ENCODE measurements at regions not wholly inside any gene's neighbourhood (a gene's known extent, or its start where the extent isn't known, plus 50 kb on each side); places are given as distances from the start of the nearest gene placed in this dataset.

DNA sequence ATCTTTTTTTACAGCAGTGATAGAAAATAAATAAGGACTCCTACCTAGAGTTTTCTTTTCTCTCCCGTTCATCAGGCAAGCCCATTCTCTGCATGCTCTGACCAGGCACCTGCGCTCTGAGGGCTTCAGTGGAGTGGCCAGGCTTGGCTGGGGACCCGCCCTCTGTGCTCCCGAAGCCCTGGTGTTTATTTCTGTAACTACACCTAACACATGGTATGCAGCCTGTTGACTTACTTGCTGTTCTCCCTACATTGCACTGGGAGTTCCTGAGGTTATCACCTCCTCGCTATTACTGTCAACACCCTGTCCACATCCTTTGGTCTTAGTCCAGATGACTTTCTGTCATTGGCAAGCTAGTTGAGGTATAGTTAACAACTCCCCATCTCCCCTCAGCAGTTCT, 317.7 kb downstream of the LPIN1 start:
- H3K36me3 ChIP-seq: no peaks in the 10 kb centered on the region
- peak; percentile 55 for ATAC-seq
- TF ChIP-seq, protein P1, sequence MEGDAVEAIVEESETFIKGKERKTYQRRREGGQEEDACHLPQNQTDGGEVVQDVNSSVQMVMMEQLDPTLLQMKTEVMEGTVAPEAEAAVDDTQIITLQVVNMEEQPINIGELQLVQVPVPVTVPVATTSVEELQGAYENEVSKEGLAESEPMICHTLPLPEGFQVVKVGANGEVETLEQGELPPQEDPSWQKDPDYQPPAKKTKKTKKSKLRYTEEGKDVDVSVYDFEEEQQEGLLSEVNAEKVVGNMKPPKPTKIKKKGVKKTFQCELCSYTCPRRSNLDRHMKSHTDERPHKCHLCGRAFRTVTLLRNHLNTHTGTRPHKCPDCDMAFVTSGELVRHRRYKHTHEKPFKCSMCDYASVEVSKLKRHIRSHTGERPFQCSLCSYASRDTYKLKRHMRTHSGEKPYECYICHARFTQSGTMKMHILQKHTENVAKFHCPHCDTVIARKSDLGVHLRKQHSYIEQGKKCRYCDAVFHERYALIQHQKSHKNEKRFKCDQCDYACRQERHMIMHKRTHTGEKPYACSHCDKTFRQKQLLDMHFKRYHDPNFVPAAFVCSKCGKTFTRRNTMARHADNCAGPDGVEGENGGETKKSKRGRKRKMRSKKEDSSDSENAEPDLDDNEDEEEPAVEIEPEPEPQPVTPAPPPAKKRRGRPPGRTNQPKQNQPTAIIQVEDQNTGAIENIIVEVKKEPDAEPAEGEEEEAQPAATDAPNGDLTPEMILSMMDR (IDR thresholded peaks at IDR 0.05): no peak
- intact Hi-C loops (cut with DNase I): no loop called here
- H3K27me3 ChIP-seq: no peaks in the 10 kb centered on the region
- H3K4me1 ChIP-seq: no peaks in the 10 kb centered on the region
- H3K9me3 ChIP-seq: no peaks in the 10 kb centered on the region
- no peak overlapping the region for H3K27ac ChIP-seq
- no peak overlapping the region for H3K4me3 ChIP-seq
- no peak for DNase-seq

DNA sequence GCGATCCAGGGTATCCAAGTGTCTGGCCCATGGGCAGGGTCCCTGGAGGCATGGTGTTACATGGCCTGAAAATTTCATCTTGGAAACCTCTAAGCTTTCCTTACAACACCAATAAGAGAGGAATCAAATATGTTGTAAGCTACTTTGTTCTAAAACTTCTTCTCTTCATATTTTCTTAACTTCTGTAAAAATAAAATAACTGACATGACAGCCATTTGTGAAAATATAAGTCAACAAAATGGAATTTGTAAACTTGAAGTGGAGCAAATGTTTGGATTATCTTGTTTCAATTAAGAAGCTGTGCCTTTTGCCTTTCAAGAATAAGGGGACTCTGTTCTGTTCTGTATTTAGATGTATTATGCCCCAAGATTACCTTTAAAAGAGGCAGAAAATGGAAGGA, 319.7 kb downstream of the LPIN1 start:
- H3K9me3 ChIP-seq: no peaks in the 10 kb centered on the region
- intact Hi-C loops (cut with DNase I): no loop called here
- TF ChIP-seq, protein P1 (IDR thresholded peaks at IDR 0.05): no peak
- H3K4me1 ChIP-seq: no peaks in the 10 kb centered on the region
- no peak overlapping the region for H3K27ac ChIP-seq
- H3K4me3 ChIP-seq: no peak overlapping the region
- no peak for ATAC-seq
- no peak for DNase-seq
- no peaks in the 10 kb centered on the region for H3K36me3 ChIP-seq
- no peaks in the 10 kb centered on the region for H3K27me3 ChIP-seq

DNA sequence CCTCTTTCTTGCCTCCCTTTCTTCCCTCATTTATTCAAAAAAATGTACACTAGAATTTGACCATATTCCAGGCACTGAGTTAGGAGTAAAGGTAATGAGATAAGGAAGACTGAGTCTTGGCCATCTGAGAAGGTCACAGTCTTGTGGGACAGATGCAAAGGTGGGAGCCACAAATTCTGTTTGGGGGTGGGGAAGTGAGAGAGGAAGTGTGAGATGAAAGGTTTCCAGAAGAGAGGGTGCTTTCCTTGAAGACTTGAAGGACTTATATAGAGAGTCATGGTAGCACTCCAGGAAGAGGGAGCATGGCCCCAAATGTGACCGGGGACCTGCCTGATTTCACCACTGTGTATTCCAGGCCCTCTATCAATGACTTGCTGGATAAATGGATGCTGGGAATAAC, 320.6 kb downstream of the LPIN1 start:
- DNase-seq (no peak), ATAC-seq (no peak)
- H3K27ac ChIP-seq: no peak overlapping the region
- no peaks in the 10 kb centered on the region for H3K9me3 ChIP-seq
- no peak overlapping the region for H3K4me3 ChIP-seq
- H3K4me1 ChIP-seq: no peaks in the 10 kb centered on the region
- H3K36me3 ChIP-seq: no peaks in the 10 kb centered on the region
- TF ChIP-seq, protein P1 (IDR thresholded peaks at IDR 0.05): no peak
- H3K27me3 ChIP-seq: no peaks in the 10 kb centered on the region
- intact Hi-C loops (cut with DNase I): no loop called here

DNA sequence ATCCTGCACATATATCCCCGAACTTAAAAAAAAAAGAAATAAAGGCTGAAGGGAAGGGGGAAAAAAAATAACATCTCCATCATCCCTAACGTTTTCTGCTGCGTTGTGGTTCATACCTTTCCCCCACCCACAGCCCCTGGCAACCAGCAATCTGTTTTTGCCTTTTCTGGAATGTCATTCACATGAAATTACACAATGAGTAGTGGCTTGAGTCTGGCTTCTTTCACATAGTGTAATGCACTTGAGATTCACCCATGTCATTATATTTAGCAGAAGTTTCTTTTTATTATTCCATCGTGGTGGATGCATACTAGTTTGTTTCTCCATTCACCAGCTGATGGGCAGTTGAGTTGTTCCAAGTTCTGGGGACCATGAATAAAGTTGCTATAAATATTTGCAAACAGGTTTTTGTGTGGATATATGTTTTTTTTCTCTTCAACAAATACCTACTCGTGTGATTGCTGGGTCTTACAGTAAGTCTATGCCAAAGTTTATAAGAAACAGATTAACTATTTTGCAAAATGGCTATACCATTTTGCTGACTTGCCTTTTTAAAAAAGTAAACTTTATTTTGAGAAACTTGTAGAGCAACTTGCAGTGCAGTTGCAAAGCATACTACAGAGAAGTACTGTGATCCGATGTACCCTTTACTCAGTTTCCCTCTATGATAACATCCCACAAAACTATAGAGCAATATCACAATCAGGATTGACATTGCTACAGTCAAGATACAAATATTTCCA, 322.5 kb downstream of the LPIN1 start:
- ATAC-seq (no peak), DNase-seq (no peak)
- TF ChIP-seq, protein P1 (IDR thresholded peaks at IDR 0.05): no peak
- Histone ChIP-seq H3K4me3 (no peak overlapping the region), H3K36me3 (no peaks in the 10 kb centered on the region), H3K9me3 (no peaks in the 10 kb centered on the region), H3K27ac (no peak overlapping the region), H3K27me3 (no peaks in the 10 kb centered on the region), H3K4me1 (no peaks in the 10 kb centered on the region)
- intact Hi-C loops (cut with DNase I): no loop called here

DNA sequence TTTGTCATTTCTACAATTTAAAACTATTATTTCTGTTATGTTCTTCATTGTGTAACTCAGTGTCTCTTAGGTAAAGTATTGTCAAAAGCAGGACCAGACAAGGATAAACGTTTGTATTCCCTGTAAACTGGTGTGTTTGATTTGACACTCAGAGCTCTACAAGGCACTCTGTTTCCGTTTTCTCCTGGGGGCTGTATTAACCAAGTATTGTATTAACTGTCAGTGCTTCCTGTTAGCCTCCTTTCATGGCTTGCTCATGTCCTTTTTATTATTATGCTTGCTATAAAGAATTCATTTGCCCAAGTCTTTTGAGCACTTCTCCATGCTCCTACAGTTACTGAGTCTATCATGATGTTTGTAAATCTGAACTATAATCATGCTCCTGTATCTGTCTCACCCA, 323.7 kb downstream of the LPIN1 start:
- Histone ChIP-seq H3K27ac (no peak overlapping the region), H3K4me1 (no peaks in the 10 kb centered on the region), H3K9me3 (no peaks in the 10 kb centered on the region), H3K4me3 (no peak overlapping the region), H3K27me3 (no peaks in the 10 kb centered on the region), H3K36me3 (no peaks in the 10 kb centered on the region)
- ATAC-seq (no peak), DNase-seq (no peak)
- TF ChIP-seq, protein P1 (IDR thresholded peaks at IDR 0.05): no peak
- intact Hi-C loops (cut with DNase I): no loop called here

DNA sequence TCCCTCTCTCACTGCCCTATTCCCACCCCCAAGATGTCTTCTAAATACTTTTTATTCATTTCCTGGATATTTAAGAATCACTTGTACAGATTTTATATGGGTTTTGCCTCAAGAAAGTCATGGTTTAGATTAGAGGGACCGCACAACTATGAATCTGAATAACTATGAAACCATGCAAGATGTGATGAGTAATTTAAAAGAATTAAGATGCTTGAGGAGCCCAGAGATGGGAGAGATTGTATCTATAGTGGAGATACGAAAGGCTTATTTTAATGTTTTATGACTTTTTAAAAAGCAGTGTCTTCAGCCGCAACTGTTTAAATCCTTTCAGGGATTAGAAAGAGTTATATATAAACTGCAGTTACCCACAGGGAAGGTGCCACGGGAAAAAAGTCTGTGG, 324.1 kb downstream of the LPIN1 start:
- Histone ChIP-seq H3K27me3 (no peaks in the 10 kb centered on the region), H3K9me3 (no peaks in the 10 kb centered on the region), H3K27ac (no peak overlapping the region), H3K36me3 (no peaks in the 10 kb centered on the region), H3K4me3 (no peak overlapping the region), H3K4me1 (no peaks in the 10 kb centered on the region)
- DNase-seq (no peak), ATAC-seq (no peak)
- intact Hi-C loops (cut with DNase I): no loop called here
- TF ChIP-seq, protein P1 (IDR thresholded peaks at IDR 0.05): no peak
